ENCODE measurements at regions not wholly inside any gene's neighbourhood (a gene's known extent, or its start where the extent isn't known, plus 50 kb on each side); places are given as distances from the start of the nearest gene placed in this dataset.
"Not testable (repeated sequence)": the region's sequence is repeated elsewhere in the genome, so short reads cannot be mapped to it uniquely, and the experiment has no call there.

DNA sequence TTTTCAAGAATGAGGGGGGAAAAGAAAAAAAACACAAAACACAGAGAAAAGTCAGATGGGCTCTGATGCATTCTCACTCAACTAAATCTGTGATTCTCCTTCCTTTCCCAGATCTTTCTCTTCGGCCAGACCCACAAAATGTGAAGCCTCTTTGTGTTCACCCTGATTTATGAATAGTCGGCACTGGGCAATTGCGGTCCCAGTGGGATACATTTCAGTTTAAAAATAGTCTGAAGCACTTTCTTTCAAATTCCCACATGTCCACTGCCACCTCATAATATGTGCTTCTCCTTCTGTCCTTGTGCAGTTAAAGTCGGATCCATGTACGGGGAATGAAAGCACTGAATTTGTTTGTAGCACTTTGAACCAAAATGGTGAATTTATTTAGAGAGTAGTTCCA is 995.4 kb upstream of the WWC1 start:
- no peak for DNase-seq

DNA sequence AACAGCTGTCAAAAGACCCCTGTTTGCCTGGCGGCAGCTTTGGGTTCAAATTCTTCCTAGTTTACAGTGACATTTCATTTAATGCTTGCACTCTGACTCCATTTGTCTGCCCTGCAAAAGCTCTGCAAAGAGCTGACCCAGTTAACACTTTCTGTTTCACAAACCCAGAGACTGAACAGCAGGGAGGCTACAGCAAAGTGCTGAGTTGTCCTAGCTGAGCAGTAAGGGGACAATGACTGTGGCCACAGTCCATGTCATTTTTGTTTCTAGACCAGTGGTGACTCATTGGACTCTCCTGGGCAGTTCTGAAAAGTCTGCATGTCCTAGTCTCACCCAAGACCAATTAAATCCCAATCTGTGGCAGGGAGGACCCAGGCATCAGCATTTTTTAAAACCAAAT is 994.8 kb upstream of the WWC1 start:
- no peak for DNase-seq

DNA sequence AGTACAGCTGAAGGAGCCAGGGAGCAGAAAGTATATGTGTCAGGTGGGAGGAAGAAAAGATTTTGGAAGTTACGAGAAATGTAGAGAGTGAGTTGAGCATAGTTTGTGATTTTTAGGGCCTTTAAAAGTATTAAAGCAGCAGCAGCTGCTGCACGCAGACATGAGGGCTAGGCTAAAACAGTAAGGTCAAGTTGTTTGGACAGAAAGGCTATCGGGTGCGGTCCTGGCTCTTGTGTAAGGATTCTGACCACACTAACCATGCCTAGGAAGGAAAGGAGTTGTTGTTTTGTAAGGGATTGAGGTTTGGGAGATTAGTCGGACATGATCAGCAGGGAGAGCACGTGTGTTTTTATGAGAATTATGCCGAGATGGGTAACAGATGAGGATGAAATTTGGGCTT is 991.6 kb upstream of the WWC1 start:
- DNase-seq, result not testable (repeated sequence)

DNA sequence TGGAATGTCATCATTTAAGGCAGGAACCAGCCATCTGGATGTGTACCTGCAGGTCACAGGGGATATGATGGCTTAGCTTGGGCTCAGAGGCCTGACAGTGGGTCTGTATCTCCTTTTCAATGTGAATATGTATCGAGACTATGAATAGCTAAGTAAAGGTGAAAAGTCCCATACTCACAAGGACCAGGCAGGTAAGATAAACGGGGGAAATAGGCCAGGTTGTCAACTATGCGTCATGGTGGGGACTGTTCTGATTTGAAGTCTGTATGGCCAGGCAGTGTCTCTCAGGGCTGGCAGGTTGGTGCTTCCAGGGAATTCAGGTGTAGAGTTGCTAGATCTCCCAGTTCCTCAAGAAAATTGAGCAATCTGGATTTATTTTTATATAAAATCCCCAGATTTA is 987.9 kb upstream of the WWC1 start:
- DNase-seq, result no peak

DNA sequence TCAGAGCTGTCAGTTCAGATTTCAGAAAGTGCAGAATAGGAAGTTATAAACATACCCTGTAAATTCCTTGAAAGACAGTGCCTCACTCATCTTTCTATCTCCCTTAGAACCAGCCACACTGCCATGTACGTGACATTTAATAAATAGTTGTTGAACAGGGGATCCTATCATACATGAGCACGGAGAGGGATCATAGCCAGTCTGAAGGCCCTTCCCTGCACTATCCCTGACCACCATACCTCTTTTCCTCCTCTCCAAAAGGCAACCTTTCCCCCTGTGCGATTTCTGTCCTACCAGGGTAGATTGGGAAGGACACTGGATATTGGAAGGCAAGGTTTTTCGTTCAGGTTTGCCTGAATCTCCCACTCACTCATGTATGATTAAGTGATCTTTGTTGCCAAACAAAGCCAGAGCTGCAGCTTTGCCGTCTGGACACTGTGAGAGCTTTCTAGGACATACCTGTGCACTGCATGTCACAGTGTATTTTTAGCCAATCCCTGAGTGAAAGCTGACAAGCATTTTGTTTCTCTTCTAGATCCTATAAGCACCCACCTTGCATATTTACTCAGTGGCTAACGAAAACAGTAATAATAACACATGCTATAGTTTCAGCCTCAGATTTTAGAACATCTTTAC is 986.5 kb upstream of the WWC1 start:
- no peak for DNase-seq

DNA sequence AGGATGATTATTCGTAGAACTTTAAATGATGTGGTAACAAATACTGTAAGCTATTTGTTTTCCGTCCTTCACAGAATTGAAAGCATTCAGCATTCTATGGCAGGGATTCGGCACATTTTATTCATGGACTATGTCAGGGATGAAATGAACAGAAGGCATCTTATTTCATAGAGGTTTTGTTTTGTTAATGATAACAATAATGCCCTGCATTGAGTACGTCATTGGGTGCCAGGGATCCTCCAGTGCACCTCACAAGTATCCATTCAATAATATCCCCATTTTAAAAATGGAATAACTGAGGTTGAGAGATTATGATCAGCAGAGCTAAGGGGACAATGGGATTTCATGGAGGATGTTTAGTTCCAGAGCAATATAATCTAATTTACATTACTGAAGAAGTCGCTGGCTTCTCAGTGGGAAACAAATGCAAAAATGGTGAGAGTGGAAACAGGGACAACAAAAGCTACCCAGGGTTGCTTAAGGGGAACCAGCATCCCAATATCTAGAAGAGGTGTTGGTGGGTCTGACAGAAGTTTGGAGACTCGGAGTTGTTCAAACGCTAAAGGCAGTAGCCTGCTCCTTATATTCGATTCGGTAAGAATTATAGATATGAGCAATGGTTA is 985.7 kb upstream of the WWC1 start:
- no peak for DNase-seq

DNA sequence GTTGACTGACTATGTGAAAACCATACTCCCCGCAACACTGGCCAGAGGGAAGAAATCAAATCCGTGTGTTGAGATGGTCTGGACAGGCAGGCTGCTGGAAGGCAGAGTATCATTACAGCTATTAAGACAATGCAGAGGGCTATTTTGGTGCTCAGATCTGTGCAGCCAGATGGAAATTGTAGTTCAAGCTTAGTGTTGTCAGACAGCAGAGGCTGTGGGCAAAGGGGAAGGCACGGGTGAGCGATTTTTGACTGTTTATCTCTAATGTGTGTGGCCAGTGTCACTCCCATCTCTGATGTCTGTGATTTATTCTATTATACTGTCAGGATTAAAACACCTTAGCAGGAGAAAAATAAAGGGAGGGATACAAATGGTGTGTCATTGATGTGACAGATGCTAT is 984.4 kb upstream of the WWC1 start:
- no peak for DNase-seq

DNA sequence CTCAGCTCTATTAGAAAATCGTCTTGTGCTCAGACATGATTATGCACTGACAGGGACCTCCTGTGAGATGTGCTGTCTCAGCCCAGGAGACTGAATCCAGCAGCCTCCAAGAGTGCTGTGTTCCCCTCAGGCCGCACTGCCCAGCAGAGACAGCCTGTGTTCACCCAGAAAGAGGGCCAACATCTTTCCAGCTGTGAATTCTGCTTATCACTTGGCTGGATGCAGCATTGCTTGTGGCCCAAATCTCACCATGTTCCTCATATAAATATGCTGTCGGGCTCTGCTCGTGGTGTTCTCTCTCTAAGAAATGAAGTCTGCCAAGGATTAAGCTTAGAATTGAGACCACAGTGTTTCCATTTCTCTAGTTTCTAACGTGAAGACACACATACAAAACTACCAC is 983.0 kb upstream of the WWC1 start:
- DNase-seq, result no peak

DNA sequence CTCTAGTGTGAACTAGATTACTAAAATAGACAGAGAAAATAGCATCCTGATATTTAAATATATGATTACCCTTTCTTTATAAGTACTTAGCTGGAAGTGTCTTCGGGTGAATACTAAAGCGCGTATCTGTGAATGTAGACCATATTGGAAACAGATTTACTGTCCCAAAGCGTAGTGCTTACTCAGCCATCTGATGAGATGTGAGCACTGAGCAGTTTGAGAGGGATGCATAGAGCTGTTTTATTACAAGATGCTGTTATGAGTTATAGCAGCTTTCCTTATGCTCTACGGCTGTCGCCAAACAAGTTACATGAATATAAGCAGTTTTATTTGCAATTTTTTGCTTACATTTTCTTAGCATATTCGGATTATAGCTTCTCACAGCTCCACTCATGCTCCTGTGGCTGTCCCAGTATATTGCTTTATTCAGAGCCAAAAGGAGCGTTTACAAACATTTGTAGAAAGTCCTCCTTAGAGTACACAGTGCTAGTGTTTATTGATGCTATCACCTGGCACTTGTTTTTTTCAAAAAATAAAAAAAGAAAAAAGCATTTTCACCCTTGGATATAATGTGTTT is 981.4 kb upstream of the WWC1 start:
- DNase-seq, result no peak

DNA sequence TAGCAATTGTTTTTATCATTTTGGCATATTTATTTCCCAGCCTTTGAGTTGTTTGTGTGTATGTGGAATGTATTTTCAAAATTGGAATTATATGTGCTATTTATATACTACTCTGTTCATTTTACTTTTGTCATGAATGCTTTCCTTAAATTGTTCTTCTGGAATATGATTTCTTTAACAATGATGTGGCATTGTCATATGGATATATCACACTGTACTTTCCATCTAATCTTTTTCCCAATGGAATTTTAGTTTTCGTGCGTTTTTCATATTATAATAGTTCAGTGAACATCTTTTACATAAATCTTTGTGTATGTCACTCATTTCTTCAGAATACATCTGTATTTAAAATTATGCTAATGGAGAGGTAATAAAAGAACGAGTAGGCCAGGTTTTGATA is 980.1 kb upstream of the WWC1 start:
- no peak for DNase-seq

DNA sequence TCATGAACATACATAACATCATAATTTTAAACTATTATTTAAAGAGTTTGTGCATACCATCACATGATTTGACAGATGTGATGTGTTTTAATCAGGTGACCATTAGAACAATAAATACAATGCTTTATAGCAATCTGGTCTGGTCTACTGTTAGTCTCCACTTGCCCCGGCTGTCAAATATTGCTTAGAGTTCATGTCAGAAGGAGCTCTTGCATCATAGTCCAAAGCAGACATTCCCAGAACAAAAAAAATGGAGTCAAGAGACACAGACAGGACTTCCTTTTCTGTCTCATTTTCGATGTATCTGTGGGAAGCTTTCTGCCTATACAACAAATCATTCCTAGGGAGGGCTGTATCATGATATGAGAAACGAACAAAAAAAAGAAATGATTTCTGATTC is 979.2 kb upstream of the WWC1 start:
- DNase-seq, result no peak

DNA sequence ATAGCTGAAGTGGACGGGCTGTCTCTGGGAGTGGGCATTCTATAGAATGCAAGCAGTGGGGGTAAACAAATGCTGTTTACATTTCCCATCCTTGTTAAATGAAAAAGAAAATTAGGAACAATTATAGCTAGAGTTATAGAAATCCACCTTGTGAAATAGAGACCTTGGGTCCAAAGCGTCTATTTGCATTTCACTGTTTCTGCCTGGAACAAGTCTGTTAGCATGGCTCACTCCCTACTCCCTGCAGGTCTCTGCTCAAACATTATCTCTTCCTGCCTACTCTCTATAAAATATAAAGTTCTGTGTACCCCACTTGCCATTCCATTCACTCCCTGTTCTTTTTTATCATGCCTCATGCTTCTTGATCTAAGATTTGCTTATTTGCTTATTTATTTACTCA is 975.7 kb upstream of the WWC1 start:
- DNase-seq, result no peak

DNA sequence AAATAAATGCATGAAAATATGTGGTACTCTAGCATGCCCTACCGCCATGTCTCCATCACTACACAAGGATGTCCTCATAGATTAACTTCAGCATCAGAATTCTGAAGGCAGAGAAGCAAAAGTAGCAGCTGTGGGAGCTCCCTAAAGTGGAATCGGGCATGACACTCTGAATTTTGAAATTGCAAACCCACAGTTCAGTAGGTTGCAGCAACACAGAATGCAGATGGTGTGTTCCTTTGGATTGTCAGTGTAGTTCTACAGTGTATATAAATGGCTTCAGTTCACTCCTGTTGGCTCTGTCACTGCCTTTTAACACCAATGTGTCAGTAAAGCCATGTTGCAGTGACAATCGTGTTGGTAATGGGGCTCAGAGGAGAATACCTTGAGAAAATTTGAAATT is 973.6 kb upstream of the WWC1 start:
- no peak for DNase-seq

DNA sequence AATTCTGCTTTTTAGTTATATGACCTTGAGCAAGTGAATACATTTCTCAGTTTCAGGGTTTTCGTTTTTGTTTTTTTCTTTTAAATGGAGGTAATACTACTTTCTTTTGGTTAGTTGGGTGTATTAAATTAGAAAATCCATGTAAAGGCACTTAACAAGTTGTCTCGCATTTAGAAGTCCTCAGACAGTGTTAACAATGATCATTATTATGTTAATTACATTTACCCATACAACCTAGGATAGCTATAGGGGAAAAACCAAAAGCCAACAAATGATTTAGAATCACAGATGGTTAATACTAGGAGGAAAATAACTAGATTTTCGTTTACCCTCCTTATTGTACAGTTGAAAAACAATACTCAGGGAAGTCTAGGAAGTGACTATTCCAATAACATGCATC is 972.2 kb upstream of the WWC1 start:
- DNase-seq, result no peak

DNA sequence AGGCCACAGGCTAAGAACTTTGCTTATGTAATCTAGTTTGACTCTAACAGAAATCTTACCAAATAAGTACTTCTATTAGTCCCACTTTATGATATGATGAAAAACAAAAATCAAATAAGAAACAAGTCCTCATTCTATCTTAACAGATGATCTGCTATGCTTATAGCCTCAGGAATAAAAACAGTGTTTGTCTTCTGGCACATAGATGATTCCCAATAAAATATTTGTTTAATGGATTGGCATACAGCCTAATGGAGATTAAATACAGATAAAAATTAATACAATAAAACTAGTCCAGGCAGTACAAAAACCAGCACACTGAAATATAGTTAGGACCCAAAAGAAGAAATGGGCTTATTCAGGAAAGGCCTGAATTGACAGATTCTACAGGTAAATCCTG is 971.4 kb upstream of the WWC1 start:
- no peak for DNase-seq

DNA sequence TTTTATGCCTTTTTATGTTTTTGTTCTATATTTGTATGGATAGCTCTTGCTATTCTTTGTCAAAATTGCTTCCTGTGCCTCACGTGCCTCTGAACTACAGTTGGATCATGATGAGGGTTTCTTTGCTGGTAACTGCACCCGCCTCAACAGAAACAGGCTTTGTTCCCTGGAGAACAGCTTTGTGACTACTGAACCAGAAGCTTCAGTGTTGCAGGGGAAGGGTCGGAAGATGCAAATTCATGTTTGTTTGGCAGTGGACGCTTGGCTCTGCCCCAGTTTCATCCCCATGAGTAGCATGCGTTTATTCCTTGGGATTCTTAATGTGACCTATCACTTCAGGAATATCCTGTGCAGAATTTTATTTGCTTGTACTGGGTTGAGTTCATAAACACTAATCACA is 959.1 kb upstream of the WWC1 start:
- no peak for DNase-seq

DNA sequence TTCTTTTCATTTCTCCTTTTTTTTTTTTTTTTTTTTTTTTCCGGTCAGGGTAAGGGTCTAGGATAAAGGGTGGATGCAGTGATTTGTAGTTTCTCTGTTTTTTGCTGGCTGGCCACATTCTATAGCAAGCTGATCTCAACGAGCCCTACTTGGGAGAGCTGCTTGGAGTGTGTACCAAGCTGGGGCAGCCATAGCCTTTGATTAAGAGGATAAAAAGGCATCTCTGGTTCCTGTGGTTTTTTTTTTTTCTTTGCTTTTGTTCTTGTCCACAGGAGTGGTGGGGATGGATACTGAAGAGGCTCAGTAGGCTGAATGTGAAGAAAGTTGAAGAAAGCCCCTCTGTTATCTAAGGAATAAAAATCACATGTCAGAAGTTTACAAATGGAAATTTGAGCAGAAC is 955.3 kb upstream of the WWC1 start:
- no peak for DNase-seq

DNA sequence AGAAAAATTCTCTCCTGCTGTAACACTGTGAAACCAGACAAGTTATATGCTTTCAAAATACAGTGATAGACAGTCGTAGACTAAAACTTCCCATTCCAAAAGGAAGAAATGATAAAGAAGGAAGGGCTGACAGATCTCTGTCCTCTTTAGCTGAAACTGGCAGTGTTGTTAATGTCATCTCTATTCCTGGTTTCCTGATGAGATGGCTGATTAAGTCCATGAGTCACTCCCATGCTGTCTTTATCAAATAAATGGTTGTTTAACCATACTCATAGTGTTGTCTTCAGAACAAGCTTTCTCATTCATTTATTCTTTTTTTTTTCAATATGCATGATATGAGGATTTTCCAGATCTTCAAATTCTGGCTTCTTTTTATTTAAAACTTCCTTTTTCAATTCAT is 952.2 kb upstream of the WWC1 start:
- DNase-seq, result no peak

DNA sequence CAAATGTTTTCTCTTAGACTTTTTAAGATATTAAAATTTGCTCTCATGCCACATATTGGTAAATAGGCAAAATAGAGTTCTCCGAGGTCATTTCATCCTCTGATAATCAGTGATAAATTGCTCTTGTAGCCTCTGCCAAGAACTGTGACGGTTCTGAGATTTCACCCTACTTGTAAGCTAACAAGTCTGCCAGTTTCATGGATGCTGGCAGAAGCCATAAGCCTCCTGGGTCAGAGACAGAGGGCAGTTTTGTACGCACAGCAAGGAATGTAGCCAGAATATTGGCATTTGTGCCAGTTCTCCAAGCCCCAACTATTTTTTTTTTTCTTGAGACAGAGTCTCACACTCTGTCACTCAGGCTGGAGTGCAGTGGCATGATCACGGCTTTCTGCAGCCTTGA is 945.0 kb upstream of the WWC1 start:
- DNase-seq, result no peak

DNA sequence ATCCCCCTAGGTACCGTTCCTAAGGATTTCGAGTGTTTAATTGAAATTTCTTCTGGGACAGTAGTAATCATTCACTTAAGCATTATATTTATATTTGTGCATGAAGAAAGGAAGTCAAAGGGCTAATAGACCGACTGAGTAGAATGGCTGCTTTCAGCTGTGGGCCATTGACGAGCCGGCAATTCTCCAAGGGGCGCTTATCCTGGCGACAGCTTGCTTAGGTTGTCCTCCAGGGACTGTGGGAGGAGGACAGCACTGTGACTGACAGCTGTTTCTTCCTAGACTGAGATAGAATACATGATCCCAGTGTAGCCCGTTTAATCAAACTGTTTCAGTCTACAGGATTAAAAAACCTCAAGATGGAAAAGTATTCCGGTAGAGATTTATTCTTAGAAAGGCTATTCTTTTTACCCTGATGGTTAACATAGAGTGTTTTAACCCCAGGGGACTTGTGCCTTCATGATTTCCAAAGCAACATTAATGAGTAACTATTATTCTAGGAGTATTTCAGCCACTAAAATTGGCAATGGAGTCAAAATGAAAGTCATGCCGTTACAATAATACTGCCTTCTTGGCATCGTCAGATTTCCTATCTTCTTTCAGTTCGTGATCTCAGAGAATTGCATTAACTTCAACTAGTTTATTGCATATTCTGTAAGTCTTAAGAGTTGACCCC is 943.1 kb upstream of the WWC1 start:
- no peak for DNase-seq

DNA sequence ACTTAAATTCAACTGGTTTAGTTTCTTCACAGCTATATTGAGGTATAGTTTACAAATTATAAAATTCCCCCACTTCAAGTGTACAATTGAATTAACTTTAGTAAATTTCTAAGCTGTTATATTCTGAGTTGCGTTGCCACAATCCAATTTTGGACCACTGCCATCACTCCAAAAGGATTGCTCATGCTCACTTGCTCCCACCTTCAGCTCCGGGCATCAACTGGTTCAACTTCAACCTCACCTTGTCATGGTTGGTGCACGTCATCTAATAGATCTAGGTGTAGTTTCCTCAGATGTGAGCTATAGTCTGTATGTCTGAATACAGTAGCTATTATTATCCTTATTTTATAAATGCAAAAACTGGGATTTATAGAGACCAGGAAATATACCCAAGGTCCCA is 942.5 kb upstream of the WWC1 start:
- DNase-seq, result no peak

DNA sequence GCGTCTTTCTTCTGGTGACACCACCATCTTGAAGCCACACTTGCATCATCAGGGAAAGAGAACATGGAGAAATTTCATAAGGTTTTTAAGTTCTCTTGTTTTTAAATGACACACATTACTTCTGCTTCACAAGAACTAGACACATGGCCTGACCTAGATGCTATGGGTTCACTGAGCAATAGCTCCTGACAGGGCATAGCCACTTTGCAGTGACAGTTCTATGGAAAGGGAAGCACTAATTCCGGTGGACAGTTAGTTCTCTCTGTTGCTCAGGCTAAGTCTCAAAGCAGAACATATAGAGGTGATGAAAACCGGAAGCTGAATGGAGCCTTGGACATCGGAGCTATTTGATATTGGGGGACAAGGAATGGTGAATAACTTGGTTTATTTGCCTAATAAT is 940.1 kb upstream of the WWC1 start:
- DNase-seq, result no peak

DNA sequence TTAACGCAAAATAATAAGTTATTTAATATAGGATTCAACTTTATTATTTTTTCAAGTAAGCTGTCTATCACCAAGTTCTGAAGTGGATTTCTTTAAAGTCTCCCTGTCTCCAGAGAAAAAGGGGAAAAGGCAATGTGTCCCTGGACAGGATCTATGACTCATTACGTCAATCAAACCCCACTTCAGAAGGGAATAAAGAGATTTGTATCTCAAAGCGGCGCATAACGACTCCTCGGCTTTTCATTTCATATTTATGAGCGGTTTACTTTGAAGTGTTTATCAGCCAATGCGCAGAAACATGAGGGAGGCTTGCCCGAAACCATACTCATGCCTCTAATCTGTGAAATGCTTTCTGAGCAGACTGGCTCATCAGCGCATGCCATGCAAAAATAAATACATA is 938.6 kb upstream of the WWC1 start:
- DNase-seq, result no peak

DNA sequence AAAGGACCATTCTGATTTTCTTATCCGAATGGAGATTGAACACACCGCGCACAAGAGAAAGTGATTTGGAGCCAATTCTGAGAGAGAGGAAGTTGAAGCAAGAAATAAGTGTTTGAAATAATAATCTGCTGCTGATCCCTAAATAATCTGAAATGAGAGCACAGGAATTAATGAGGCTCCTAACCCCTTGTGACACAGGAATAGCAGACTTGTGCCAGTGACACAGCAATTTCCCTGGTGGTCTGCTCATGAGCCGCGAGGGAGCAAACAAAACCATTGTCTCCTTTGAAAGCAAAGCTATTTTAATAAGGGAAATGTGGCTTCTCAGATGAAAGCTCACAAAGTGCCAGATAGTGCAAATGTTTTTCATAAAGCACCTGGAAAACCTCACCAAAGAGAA is 936.1 kb upstream of the WWC1 start:
- DNase-seq, result no peak

DNA sequence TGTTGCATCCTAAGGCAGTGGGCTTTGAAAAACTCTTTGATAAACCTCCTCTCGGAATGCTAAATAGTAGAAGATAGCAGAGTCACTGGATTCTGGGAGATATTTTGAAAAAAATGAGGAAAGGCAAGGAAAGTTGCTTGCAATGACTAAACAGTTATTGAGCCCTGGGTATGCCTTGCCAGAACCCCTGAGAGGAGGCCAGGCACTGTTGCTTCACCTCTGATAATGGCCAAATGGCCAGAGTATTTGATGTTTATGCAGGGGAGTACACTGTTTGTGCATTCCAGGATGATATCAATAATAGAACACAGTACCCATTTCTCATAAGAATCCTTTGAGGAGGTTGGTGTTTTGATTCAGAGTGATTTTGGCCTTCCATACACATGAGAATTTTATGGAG is 935.1 kb upstream of the WWC1 start:
- DNase-seq, result no peak
